ENCODE measurements at regions not wholly inside any gene's neighbourhood (a gene's known extent, or its start where the extent isn't known, plus 50 kb on each side); places are given as distances from the start of the nearest gene placed in this dataset.
"Not testable (repeated sequence)": the region's sequence is repeated elsewhere in the genome, so short reads cannot be mapped to it uniquely, and the experiment has no call there.

GRCh38 chr18:60319129-60319528 lies 53.4 kb downstream of the MC4R start:
- in situ Hi-C loops (cut with MboI; ENCODE audit: low sequenced_read_pairs), result no loop called here

GRCh38 chr18:60311676-60312360 lies 60.8 kb downstream of the MC4R start:
- in situ Hi-C loops (cut with MboI; ENCODE audit: low sequenced_read_pairs), result no loop called here

- in situ Hi-C loops (cut with MboI; ENCODE audit: low sequenced_read_pairs), result no loop called here
These were observed 76.9 kb downstream of the MC4R start for GRCh38 chr18:60295674-60296073.

DNA sequence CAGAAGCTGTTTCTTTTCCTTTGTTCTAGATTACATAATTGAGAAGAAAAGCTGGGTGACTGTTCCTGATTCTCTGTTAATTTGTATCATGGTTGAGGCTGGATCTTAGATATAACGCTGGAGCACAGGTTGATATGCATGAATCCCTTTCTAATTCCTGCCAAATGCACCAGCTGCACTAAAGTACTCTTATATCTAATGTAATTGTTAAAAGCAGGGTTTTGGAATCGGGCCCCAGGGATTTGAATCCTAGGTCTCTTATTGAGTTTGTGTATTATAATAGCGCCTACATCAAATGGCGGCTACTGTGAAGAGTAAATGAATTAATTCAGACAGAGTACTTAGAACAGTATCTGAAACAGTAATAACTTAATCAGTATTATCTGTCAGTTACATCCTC lies 80.4 kb downstream of the MC4R start:
- in situ Hi-C loops (cut with MboI; ENCODE audit: low sequenced_read_pairs), result no loop called here

GRCh38 chr18:60279391-60279790 lies 93.2 kb downstream of the MC4R start:
- in situ Hi-C loops (cut with MboI; ENCODE audit: low sequenced_read_pairs), result no loop called here

DNA sequence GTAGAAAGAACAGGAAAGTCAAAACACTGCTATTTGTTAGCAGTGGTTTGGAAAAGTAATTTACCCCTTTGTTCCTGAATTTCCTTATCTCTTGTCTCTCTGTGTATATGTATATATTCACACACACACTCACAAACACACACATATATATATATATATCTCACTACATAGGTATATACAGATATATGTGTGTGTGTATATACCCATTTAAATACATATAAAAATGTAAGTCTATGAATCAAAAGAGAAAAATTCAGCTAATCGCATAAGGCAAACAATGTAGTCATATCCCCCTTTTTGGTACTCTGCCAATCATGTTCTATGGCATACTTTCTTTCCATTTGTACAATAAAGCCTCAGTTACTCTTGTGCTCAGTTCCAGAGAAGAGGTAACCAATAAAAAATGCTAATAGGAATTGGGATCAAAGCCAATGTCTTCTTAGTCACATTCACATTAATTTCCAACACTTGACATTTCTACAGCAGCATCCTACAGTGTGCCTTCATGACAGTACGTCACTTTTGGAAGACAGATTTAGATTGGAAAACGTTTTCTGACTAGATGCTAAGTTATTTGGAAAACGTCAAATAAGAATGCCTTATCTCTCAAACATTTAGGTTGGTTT lies 94.6 kb downstream of the MC4R start:
- in situ Hi-C loops (cut with MboI; ENCODE audit: low sequenced_read_pairs), result no loop called here

- in situ Hi-C loops (cut with MboI; ENCODE audit: low sequenced_read_pairs), result no loop called here
These were observed 105.0 kb downstream of the MC4R start for GRCh38 chr18:60267391-60268058.

DNA sequence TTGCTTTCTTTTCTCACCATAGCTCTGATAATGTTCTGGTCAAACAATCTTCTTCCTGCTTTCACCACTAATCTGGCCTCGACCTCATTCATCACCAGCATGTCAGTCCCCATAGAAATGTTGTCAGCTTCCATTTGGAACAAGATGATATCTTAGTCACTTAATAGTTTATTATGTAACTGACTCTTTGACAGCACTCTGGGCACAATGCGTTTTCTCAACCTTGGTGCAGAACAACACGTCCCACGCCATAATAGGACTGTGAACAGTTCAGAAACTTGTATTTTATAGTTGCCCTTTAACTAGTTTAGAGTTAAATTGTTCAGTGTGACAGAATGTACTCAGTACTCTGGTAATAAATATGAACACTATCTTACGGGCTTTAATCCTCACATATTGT lies 106.0 kb downstream of the MC4R start:
- in situ Hi-C loops (cut with MboI; ENCODE audit: low sequenced_read_pairs), result no loop called here

GRCh38 chr18:60259052-60259681 lies 113.4 kb downstream of the MC4R start:
- in situ Hi-C loops (cut with MboI; ENCODE audit: low sequenced_read_pairs), result no loop called here

- in situ Hi-C loops (cut with MboI; ENCODE audit: low sequenced_read_pairs), result no loop called here
These were observed 123.2 kb downstream of the MC4R start for GRCh38 chr18:60249388-60249787.

- in situ Hi-C loops (cut with MboI; ENCODE audit: low sequenced_read_pairs), result no loop called here
These were observed 123.9 kb downstream of the MC4R start for GRCh38 chr18:60248336-60249330.

DNA sequence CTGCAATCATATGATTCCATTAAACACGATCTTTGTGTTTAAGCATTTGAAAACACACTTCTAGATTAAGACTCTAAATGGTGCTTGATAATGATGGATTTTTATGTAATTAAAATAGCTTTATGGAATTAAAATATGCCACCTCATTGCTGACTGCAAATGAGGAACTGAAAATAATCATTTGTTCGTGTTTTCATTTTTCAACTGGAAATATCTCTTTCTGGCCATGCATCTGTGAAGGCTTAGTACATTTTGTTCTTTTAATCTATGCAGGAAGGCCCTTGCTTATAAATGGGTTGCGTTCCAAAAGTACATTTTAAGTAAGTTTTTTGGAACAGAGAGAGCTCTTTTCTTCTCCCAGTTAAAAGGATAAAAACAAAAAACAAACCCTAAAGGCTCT lies 125.5 kb downstream of the MC4R start:
- in situ Hi-C loops (cut with MboI; ENCODE audit: low sequenced_read_pairs), result no loop called here

- in situ Hi-C loops (cut with MboI; ENCODE audit: low sequenced_read_pairs), result no loop called here
These were observed 126.0 kb downstream of the MC4R start for GRCh38 chr18:60246606-60247005.

- in situ Hi-C loops (cut with MboI; ENCODE audit: low sequenced_read_pairs), result no loop called here
These were observed 127.5 kb downstream of the MC4R start for GRCh38 chr18:60245096-60245495.

GRCh38 chr18:60239024-60239710 lies 133.4 kb downstream of the MC4R start:
- in situ Hi-C loops (cut with MboI; ENCODE audit: low sequenced_read_pairs), result not testable (repeated sequence)

DNA sequence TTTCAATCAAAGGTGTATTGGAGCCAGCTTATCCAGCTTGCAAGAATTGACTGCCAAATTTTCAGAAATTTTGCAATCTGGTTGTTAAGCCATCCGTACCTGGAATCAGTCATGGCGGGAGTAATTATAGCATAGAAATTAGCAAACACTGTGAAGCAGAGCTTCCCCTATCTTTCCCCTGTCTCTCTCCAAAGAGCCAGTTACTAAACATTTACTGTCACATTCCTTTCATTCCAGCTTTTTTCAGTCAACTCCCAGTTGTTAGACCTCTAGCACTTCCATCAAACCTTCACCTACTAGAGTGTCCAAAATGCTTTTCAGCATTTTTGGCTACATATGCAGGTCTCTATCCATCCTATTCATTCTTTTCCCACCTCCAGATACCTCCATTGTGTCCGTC lies 137.4 kb downstream of the MC4R start:
- in situ Hi-C loops (cut with MboI; ENCODE audit: low sequenced_read_pairs), result no loop called here

DNA sequence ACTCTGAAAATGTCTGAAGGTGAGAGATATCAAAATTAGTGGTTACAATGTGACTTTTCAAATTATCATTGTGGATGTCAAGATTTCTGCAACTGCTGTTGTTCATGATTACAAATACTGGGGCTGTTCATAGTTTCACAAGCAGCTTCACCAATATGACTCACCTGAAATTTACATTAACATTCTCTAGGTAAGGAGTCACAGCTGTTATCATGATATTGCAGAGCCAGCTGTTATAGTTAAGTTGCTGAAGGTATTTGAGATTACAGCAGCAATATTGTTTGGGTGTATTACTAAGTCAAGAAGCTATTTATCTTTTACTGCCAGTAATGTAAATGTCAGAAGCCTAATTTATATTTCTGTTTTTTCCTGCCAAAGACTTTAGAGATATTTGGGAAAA lies 140.0 kb downstream of the MC4R start:
- in situ Hi-C loops (cut with MboI; ENCODE audit: low sequenced_read_pairs), result no loop called here

DNA sequence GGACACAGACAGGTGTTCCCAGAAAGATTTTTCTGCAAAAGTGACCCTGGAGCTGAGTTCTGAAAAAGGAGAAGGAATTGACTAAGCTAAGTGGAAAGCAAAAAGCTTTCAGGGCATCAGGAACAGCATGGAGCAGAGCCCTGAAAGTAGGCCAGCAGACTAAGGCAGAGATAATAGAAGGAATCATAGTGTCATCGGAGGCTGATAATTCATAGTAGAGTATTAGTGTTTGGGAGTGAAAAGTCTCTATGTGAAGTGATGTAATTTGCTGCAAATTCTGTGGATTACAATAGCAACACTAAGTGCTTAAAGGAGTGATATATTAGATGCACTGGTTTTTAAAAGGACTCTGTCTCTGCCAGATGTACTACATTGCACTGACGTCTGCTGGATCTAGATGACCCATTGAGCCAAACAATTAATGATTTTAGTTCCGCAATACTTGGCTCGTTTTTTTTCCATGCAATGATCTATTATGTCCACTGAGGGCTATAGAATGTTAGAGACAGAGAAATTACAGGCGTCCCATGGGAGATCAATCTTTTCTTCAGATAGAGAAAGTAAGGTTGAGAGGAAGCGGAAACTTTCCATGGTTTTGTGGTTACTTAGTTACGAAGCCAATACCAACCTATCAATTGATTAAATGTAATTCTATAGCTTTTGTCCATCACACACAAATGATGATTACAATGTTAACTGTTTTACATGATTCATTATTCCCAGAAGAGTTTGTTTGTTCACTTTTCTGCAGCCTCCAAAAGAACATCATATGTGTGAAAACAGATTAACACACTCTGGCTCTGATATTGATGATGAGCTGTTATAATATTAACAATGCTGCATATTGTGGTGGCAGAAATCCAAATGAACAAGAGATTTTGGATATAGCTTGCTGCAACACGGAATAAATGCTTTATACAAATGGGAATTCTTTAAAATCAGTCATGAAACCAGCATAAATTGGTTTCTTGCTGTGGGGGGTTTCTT lies 143.7 kb downstream of the MC4R start:
- in situ Hi-C loops (cut with MboI; ENCODE audit: low sequenced_read_pairs), result no loop called here

- in situ Hi-C loops (cut with MboI; ENCODE audit: low sequenced_read_pairs), result no loop called here
These were observed 157.1 kb downstream of the MC4R start for GRCh38 chr18:60215432-60215831.
